ENCODE measurements at regions not wholly inside any gene's neighbourhood (a gene's known extent, or its start where the extent isn't known, plus 50 kb on each side); places are given as distances from the start of the nearest gene placed in this dataset.

DNA sequence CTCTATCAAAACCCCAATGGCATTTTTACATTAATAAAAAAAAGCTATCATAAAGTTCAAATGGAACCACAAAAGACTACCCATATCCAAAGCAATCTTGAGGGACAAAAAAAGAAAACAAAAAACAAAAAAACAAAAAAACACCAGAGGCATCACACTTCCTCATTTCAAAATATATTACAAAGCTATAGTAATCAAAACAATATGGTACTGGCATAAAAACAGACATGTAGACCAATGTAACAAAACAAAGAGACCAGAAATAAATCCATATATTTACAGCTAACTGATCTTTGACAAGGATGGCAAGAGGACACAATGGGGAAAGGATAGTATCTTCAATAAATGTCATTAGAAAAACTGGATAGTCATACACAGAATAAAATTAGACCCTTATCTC, 245.1 kb upstream of the MSX2 start:
- ChIA-PET CTCF (ENCODE audit: partially characterized antibody) (interaction anchor here (0.6 to 0.8 kb wide), 3 partner anchors 15 to 129 kb away, joined by 3 read pairs; no protein-coding TSS in a partner anchor), POLR2A (ENCODE audit: partially characterized antibody) (interaction anchor here (0.6 kb wide), 1 partner anchor 94 kb away, joined by 3 read pairs; no protein-coding TSS in a partner anchor)
- Histone ChIP-seq H3K79me1 (ENCODE audit: low read depth, low read length) (no peaks in the 10 kb centered on the region), H2BK5ac (ENCODE audit: low read depth, low read length) (no peak overlapping the region), H2BK20ac (ENCODE audit: low read length) (no peak overlapping the region), H2BK15ac (ENCODE audit: low read length) (no peak overlapping the region), H3K36me3 (ENCODE audit: control insufficient read depth in 2 of 4, insufficient read depth in 4 of 4, low read length in 3 of 4) (no peaks in the 10 kb centered on the region), H3K9me3 (ENCODE audit: insufficient read depth in 2 of 2, low read depth in 1 of 2, low read length in 1 of 2) (0 out of 4 replicates have a peak, but pooled peaks cover 0 to 5% of the 10 kb centered on the region in 2 experiments), H3K23ac (ENCODE audit: insufficient read length) (no peak overlapping the region), H2AK5ac (ENCODE audit: low read depth, low read length) (no peak overlapping the region), H3K27ac (ENCODE audit: low read depth, low read length) (no peak overlapping the region), H3K4ac (replicated peaks; ENCODE audit: insufficient read length, low read depth, low read length) (no peak overlapping the region), H3K18ac (ENCODE audit: extremely low read depth, low read length) (no peak overlapping the region), H4K20me1 (replicated peaks in 1 of 2; ENCODE audit: control insufficient read depth in 1 of 2, insufficient read depth in 2 of 2, low read length in 2 of 2) (no peaks in the 10 kb centered on the region), H4K8ac (ENCODE audit: extremely low read depth, insufficient read depth, low read length) (no peak overlapping the region), H2BK120ac (replicated peaks; ENCODE audit: low read depth, low read length) (no peak overlapping the region), H3K4me2 (ENCODE audit: insufficient read depth in 1 of 2, low read depth in 2 of 2, low read length in 2 of 2) (no peak overlapping the region), H3K56ac (replicated peaks; ENCODE audit: insufficient read length, low read depth, low read length) (no peak overlapping the region), H3K27me3 (replicated peaks in 1 of 4; ENCODE audit: control insufficient read depth in 3 of 4, extremely low read depth in 1 of 4, insufficient read depth in 3 of 4, low read length in 3 of 4) (no peaks in the 10 kb centered on the region), H3K79me2 (ENCODE audit: control insufficient read depth in 1 of 2, insufficient read depth in 2 of 2, low read length in 2 of 2) (no peaks in the 10 kb centered on the region), H4K91ac (replicated peaks; ENCODE audit: insufficient read length, low read length) (no peak overlapping the region), H3K9ac (replicated peaks in 1 of 4; ENCODE audit: extremely low read depth in 1 of 4, low read depth in 3 of 4, low read length in 3 of 4) (no peak overlapping the region), H3K4me3 (ENCODE audit: extremely low read depth in 1 of 4, insufficient read depth in 2 of 4, low read depth in 3 of 4, low read length in 4 of 4) (no peak overlapping the region), H2BK12ac (ENCODE audit: low read depth, low read length) (no peak overlapping the region), H4K5ac (ENCODE audit: insufficient read length, low read depth, low read length) (no peak overlapping the region), H3K23me2 (ENCODE audit: low read depth, low read length) (peaks cover 1% of the 10 kb centered on the region; the same call in 1 of the 2 replicates), H3K4me1 (replicated peaks in 1 of 4; ENCODE audit: control insufficient read depth in 3 of 4, insufficient read depth in 4 of 4, low read length in 3 of 4) (no peaks in the 10 kb centered on the region), H3K14ac (ENCODE audit: insufficient read length) (no peak overlapping the region), H2AFZ (ENCODE audit: low read length) (no peak overlapping the region)
- FAIRE-seq (no peak), DNase-seq (ENCODE audit: low read depth in 1 of 2, low spot score in 2 of 2) (no peak)
- TF ChIP-seq JUN (IDR thresholded peaks at IDR 0.05; ENCODE audit: low read depth, low read length) (no peak), RAD21 (IDR thresholded peaks at IDR 0.05 in 1 of 2, conservative IDR thresholded peaks at IDR 0.05 in 1 of 2; ENCODE audit: low read depth in 2 of 2, low read length in 2 of 2) (no peak), POU5F1 (IDR thresholded peaks at IDR 0.05; ENCODE audit: low read depth, low read length) (no peak), EGR1 (IDR thresholded peaks at IDR 0.05; ENCODE audit: borderline replicate concordance, low read depth, low read length) (no peak), POLR2A (IDR thresholded peaks at IDR 0.05; ENCODE audit: control extremely low read depth in 1 of 2, low read depth in 2 of 2, low read length in 2 of 2) (no peak)
- TF ChIP-seq, protein P1, sequence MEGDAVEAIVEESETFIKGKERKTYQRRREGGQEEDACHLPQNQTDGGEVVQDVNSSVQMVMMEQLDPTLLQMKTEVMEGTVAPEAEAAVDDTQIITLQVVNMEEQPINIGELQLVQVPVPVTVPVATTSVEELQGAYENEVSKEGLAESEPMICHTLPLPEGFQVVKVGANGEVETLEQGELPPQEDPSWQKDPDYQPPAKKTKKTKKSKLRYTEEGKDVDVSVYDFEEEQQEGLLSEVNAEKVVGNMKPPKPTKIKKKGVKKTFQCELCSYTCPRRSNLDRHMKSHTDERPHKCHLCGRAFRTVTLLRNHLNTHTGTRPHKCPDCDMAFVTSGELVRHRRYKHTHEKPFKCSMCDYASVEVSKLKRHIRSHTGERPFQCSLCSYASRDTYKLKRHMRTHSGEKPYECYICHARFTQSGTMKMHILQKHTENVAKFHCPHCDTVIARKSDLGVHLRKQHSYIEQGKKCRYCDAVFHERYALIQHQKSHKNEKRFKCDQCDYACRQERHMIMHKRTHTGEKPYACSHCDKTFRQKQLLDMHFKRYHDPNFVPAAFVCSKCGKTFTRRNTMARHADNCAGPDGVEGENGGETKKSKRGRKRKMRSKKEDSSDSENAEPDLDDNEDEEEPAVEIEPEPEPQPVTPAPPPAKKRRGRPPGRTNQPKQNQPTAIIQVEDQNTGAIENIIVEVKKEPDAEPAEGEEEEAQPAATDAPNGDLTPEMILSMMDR (IDR thresholded peaks at IDR 0.05; ENCODE audit: control extremely low read depth in 1 of 3, insufficient read depth in 1 of 3, low read depth in 1 of 3, low read length in 3 of 3): no peak
